ENCODE measurements at regions not wholly inside any gene's neighbourhood (a gene's known extent, or its start where the extent isn't known, plus 50 kb on each side); places are given as distances from the start of the nearest gene placed in this dataset.

GRCh38 chr11:127926721-127927120, 660.6 kb downstream of the ETS1 start (continued):
- no peak for TF ChIP-seq REST (IDR thresholded peaks at IDR 0.05; ENCODE audit: unreplicated experiment)
- TF ChIP-seq ZNF114 (CRISPR knock-in tag; IDR thresholded peaks at IDR 0.05) = no peak
- TF ChIP-seq EZH2 (IDR thresholded peaks at IDR 0.05; ENCODE audit: low read depth, unreplicated experiment) = no peak
- TF ChIP-seq STAT1 (IDR thresholded peaks at IDR 0.05; ENCODE audit: unreplicated experiment) = no peak
- no peak for TF ChIP-seq POLR2AphosphoS5 (IDR thresholded peaks at IDR 0.05; ENCODE audit: low read depth)
- TF ChIP-seq, protein P1, sequence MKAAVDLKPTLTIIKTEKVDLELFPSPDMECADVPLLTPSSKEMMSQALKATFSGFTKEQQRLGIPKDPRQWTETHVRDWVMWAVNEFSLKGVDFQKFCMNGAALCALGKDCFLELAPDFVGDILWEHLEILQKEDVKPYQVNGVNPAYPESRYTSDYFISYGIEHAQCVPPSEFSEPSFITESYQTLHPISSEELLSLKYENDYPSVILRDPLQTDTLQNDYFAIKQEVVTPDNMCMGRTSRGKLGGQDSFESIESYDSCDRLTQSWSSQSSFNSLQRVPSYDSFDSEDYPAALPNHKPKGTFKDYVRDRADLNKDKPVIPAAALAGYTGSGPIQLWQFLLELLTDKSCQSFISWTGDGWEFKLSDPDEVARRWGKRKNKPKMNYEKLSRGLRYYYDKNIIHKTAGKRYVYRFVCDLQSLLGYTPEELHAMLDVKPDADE (IDR thresholded peaks at IDR 0.05) = no peak
- no peak for TF ChIP-seq ZNF331 (CRISPR knock-in tag; IDR thresholded peaks at IDR 0.05; ENCODE audit: low read depth)
- TF ChIP-seq JUNB (IDR thresholded peaks at IDR 0.05; ENCODE audit: unreplicated experiment) = no peak

DNA sequence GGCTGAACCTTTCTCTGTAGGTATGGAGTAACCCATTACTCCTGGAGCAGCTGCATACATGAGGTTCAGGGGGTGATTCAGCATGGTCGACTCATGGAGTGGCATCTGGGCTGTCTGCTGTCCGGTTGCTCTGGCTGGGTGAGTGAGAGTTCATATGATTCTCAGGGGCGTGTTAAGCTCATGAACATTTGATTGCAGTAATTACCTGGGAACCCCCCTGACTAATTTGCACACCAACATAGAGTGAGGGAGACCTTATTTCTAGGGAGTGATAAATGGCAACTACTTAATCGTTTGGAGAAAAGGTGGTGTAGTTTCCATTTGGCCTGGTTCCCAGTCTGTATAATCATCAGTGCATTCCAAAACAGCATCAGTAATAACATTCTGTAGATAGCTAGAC, 661.9 kb downstream of the ETS1 start:
- Histone ChIP-seq H2AFZ (no peak overlapping the region; the same call in 1 of the 2 replicates), H3K79me2 (replicated peaks; ENCODE audit: insufficient read depth) (no peaks in the 10 kb centered on the region), H3K36me3 (ENCODE audit: insufficient read depth) (no peaks in the 10 kb centered on the region), H3K4me1 (ENCODE audit: insufficient read depth) (no peaks in the 10 kb centered on the region), H3K4me3 (no peak overlapping the region), H3K27me3 (ENCODE audit: insufficient read depth) (no peaks in the 10 kb centered on the region), H3K27ac (ENCODE audit: low read depth) (no peak overlapping the region), H3K4me2 (no peak overlapping the region), H4K20me1 (replicated peaks; ENCODE audit: insufficient read depth) (no peaks in the 10 kb centered on the region), H3K9me2 (ENCODE audit: insufficient read depth) (no peaks in the 10 kb centered on the region), H3F3A (replicated peaks; ENCODE audit: low read depth) (no peaks in the 10 kb centered on the region)
- Mint-ChIP-seq H3K4me1 (no peaks in the 10 kb centered on the region), H3K36me3 (ENCODE audit: low read depth) (no peaks in the 10 kb centered on the region), H3K4me3 (no peak overlapping the region), H3K27me3 (ENCODE audit: insufficient read depth, low read depth, poor library complexity) (peaks cover 2% of the 10 kb centered on the region), H3K27ac (no peak overlapping the region), H3K9me3 (peaks cover 3% of the 10 kb centered on the region; the same call in 2 of the 3 replicates)
- TF ChIP-seq, protein P2, sequence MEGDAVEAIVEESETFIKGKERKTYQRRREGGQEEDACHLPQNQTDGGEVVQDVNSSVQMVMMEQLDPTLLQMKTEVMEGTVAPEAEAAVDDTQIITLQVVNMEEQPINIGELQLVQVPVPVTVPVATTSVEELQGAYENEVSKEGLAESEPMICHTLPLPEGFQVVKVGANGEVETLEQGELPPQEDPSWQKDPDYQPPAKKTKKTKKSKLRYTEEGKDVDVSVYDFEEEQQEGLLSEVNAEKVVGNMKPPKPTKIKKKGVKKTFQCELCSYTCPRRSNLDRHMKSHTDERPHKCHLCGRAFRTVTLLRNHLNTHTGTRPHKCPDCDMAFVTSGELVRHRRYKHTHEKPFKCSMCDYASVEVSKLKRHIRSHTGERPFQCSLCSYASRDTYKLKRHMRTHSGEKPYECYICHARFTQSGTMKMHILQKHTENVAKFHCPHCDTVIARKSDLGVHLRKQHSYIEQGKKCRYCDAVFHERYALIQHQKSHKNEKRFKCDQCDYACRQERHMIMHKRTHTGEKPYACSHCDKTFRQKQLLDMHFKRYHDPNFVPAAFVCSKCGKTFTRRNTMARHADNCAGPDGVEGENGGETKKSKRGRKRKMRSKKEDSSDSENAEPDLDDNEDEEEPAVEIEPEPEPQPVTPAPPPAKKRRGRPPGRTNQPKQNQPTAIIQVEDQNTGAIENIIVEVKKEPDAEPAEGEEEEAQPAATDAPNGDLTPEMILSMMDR (conservative IDR thresholded peaks at IDR 0.05; ENCODE audit: low read depth in 2 of 2) = no peak
- TF ChIP-seq ZNF331 (CRISPR knock-in tag; IDR thresholded peaks at IDR 0.05; ENCODE audit: low read depth) (no peak), POLR2AphosphoS5 (IDR thresholded peaks at IDR 0.05; ENCODE audit: low read depth) (no peak)
- no peak for ATAC-seq
- DNase-seq (ENCODE audit: low spot score) = no peak

Measured in GM23338 (cell line).